ENCODE measurements at regions not wholly inside any gene's neighbourhood (a gene's known extent, or its start where the extent isn't known, plus 50 kb on each side); places are given as distances from the start of the nearest gene placed in this dataset.

DNA sequence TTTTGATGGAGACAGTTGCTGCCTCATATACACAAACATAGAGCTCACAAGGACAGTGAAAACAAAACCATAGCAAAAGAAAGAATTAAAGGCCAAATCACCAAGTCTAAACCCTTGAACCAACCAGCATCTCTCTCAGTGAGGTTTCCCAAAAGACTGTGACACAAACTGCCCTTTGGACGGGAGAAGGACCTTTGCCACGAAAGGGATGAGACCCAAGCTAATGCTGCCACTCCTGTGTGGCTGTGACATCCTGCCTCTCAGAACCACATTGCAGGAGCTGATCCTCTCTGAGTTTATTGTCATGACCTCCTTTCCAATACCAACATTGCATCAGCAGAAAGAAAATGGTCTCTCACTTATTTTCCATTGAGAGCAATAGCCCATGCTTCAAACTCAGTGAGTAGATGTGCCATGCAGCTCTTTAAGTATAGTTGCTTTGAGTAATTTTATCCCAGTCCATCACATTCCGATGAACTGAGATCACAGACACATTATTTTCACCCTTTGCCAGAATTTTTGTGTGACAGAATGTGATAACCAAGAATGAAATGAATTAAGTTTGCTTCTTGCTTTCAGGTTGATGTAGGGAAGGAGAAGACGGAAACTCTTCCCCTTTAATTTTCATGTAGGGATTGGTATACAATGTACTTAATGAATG, 133.5 kb upstream of the IRS2 start:
- TF ChIP-seq, protein P1, sequence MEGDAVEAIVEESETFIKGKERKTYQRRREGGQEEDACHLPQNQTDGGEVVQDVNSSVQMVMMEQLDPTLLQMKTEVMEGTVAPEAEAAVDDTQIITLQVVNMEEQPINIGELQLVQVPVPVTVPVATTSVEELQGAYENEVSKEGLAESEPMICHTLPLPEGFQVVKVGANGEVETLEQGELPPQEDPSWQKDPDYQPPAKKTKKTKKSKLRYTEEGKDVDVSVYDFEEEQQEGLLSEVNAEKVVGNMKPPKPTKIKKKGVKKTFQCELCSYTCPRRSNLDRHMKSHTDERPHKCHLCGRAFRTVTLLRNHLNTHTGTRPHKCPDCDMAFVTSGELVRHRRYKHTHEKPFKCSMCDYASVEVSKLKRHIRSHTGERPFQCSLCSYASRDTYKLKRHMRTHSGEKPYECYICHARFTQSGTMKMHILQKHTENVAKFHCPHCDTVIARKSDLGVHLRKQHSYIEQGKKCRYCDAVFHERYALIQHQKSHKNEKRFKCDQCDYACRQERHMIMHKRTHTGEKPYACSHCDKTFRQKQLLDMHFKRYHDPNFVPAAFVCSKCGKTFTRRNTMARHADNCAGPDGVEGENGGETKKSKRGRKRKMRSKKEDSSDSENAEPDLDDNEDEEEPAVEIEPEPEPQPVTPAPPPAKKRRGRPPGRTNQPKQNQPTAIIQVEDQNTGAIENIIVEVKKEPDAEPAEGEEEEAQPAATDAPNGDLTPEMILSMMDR (IDR thresholded peaks at IDR 0.05; ENCODE audit: low read depth, low read length), result no peak
- no peak overlapping the region for H3K4me3 ChIP-seq (ENCODE audit: low read depth, low read length)
- H3K27ac ChIP-seq, result no peak overlapping the region
- no peak for DNase-seq
- H3K27me3 ChIP-seq (ENCODE audit: insufficient read depth, low read depth, severe bottlenecking), result no peaks in the 10 kb centered on the region
- H3K9me3 ChIP-seq (ENCODE audit: severe bottlenecking), result no peaks in the 10 kb centered on the region
- no peaks in the 10 kb centered on the region for H3K36me3 ChIP-seq

DNA sequence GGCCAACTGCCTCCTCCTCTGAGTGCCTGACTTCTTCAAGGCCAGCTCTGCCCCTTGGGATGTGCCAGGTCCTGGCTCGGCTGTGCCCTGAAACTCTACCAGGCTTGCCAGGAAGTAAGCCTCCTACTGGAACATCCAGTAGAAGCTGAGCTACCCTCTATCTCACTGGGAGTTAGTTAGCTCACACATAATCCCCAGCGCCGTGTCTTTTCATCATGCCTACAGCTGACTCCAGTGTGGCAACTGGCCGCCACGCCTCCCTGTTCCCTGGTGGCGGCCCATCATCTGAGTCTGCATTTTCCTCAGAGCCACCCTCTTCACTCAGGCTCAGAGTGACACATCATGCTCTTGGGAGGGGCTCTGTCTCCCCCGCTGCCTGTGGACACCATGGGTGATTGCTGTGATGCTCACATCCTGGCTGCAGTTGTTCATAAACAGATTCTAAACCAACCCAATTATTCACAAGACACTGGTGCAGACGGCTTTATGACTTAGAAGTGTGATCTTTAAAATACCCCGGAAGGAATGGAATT, 131.9 kb upstream of the IRS2 start:
- TF ChIP-seq, protein P1 (IDR thresholded peaks at IDR 0.05; ENCODE audit: low read depth, low read length), result no peak
- DNase-seq, result no peak
- Histone ChIP-seq H3K27ac (no peak overlapping the region), H3K27me3 (ENCODE audit: insufficient read depth, low read depth, severe bottlenecking) (no peaks in the 10 kb centered on the region), H3K4me3 (ENCODE audit: low read depth, low read length) (no peak overlapping the region), H3K36me3 (no peaks in the 10 kb centered on the region), H3K9me3 (ENCODE audit: severe bottlenecking) (no peaks in the 10 kb centered on the region)

DNA sequence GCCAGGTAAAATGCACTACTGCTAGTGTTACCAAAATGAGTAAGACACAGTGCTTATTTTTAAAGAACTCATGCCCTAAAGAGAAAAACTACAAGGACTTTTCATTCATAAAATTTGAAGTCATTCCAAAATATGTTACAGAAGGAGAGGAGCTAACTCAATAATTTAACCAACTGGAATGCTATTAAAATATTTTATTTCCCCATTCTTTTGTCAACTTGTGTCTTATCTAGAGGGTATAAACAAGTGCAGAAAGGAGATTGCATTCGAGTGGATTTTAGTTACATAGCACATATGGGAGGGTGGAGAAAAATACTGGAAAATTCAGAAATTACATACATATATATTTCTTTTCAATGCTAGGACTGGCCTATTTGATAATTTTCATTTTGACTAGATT, 131.0 kb upstream of the IRS2 start:
- Histone ChIP-seq H3K27ac (no peak overlapping the region), H3K4me3 (ENCODE audit: low read depth, low read length) (no peak overlapping the region), H3K36me3 (no peaks in the 10 kb centered on the region), H3K9me3 (ENCODE audit: severe bottlenecking) (no peaks in the 10 kb centered on the region), H3K27me3 (ENCODE audit: insufficient read depth, low read depth, severe bottlenecking) (no peaks in the 10 kb centered on the region)
- TF ChIP-seq, protein P1 (IDR thresholded peaks at IDR 0.05; ENCODE audit: low read depth, low read length), result no peak
- no peak for DNase-seq

DNA sequence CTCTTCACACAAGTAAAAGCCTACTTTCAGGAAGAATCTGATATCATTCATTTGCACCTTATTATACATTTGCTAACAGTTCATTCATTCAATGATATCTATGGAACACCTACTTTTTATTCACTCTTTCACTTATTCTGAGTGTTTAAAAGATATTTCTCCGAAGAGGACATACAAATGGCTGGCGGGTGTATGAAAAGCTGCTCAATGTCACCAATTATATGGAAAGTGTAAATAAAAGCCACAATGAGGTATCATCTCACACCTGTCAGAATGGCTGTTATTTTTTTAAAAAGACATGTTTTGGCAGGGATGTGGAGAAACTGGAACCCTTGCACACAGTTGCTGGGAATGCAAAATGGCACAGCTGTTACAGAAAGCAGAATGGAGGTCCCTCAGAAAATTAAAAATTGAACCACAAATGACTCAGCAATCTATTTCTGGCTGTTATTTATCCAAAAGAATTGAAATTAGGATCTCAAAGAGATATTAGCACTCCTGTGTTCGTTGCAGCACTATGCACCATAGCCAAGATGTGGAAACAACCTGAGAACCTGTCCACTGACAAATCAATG, 127.6 kb upstream of the IRS2 start:
- Histone ChIP-seq H3K27me3 (ENCODE audit: insufficient read depth, low read depth, severe bottlenecking) (no peaks in the 10 kb centered on the region), H3K27ac (no peak overlapping the region), H3K4me3 (ENCODE audit: low read depth, low read length) (no peak overlapping the region), H3K36me3 (no peaks in the 10 kb centered on the region), H3K9me3 (ENCODE audit: severe bottlenecking) (no peaks in the 10 kb centered on the region)
- DNase-seq, result no peak
- TF ChIP-seq, protein P1 (IDR thresholded peaks at IDR 0.05; ENCODE audit: low read depth, low read length), result no peak

DNA sequence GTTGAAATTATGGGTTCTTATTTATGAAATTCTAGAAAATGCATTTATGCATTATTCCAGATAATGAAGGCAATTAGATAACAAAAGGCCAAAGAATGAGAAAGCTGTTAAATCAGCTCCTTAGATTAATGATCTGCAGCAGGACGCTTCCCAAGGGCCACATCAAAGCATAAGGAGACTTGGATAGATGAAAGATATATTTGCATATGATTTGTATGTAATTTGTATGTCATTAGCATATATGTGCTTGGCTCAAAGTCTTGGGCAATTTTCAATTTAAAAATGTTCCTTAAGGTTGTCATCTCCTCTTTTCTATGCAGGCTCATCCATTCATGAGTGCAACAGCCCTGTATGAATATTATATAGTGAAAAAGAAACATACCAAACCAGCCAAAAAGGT, 126.8 kb upstream of the IRS2 start:
- no peaks in the 10 kb centered on the region for H3K36me3 ChIP-seq
- no peak for DNase-seq
- peaks cover 6% of the 10 kb centered on the region for H3K9me3 ChIP-seq (ENCODE audit: severe bottlenecking)
- no peaks in the 10 kb centered on the region for H3K27me3 ChIP-seq (ENCODE audit: insufficient read depth, low read depth, severe bottlenecking)
- no peak overlapping the region for H3K4me3 ChIP-seq (ENCODE audit: low read depth, low read length)
- H3K27ac ChIP-seq, result no peak overlapping the region
- TF ChIP-seq, protein P1 (IDR thresholded peaks at IDR 0.05; ENCODE audit: low read depth, low read length), result no peak

All from WERI-Rb-1 (cell line).